ENCODE measurements at regions not wholly inside any gene's neighbourhood (a gene's known extent, or its start where the extent isn't known, plus 50 kb on each side); places are given as distances from the start of the nearest gene placed in this dataset.

- Mint-ChIP-seq H3K36me3 (no peaks in the 10 kb centered on the region), H3K4me3 (no peak overlapping the region), H3K4me1 (no peaks in the 10 kb centered on the region), H3K27ac (no peak overlapping the region), H3K27me3 (ENCODE audit: low read depth in 3 of 3) (peaks cover 6 to 11% (median 8%) of the 10 kb centered on the region in 3 donors), H3K9me3 (peaks cover 19 to 45% (median 38%) of the 10 kb centered on the region in 7 donors)
- DNase-seq = no peak
- no peak overlapping the region for H2AFZ ChIP-seq (ENCODE audit: insufficient read depth, low read depth, low read length, poor library complexity, severe bottlenecking)
- no peak for TF ChIP-seq CTCF (IDR thresholded peaks at IDR 0.05)
- no CpG with 5 or more reads among the region's 1 CpG for WGBS (ENCODE audit: insufficient coverage)
- no peaks in the 10 kb centered on the region for H3K4me1 ChIP-seq (ENCODE audit: control insufficient read depth in 1 of 2, insufficient read depth in 2 of 2, low read length in 2 of 2)
- H4K20me1 ChIP-seq (ENCODE audit: insufficient read depth, low read length) = no peaks in the 10 kb centered on the region
- H3K4me3 ChIP-seq (replicated peaks in 1 of 3; ENCODE audit: low read depth in 2 of 3, low read length in 3 of 3) = no peak overlapping the region
- no peaks in the 10 kb centered on the region for H3K27me3 ChIP-seq (ENCODE audit: control insufficient read depth in 2 of 2, insufficient read depth in 2 of 2, low read length in 2 of 2)
- no peaks in the 10 kb centered on the region for H3K79me2 ChIP-seq (ENCODE audit: insufficient read depth, low read length)
- H3K36me3 ChIP-seq (replicated peaks in 1 of 2; ENCODE audit: control insufficient read depth in 1 of 2, insufficient read depth in 2 of 2, low read length in 2 of 2) = no peaks in the 10 kb centered on the region
- intact Hi-C loops (cut with micrococcal nuclease) = no loop called here
- H3K9ac ChIP-seq (ENCODE audit: insufficient read depth, low read length, poor library complexity, severe bottlenecking) = no peak overlapping the region
- no peak overlapping the region for H3K27ac ChIP-seq (ENCODE audit: low read depth in 1 of 2, low read length in 2 of 2)
- H3K9me3 ChIP-seq (replicated peaks in 1 of 2; ENCODE audit: control insufficient read depth in 1 of 2, insufficient read depth in 1 of 2, low read length in 2 of 2) = peaks cover 23 to 27% of the 10 kb centered on the region in 2 donors
- H3K4me2 ChIP-seq (replicated peaks; ENCODE audit: extremely low read depth, low read length, poor library complexity, severe bottlenecking) = no peak overlapping the region
Measured at GRCh38 chr11:72513411-72513810, 79.1 kb upstream of the CLPB start.

GRCh38 chr11:72512956-72513355, 78.6 kb upstream of the CLPB start:
- intact Hi-C loops (cut with micrococcal nuclease) = no loop called here
- Histone ChIP-seq H3K27me3 (ENCODE audit: control insufficient read depth in 2 of 2, insufficient read depth in 2 of 2, low read length in 2 of 2) (no peaks in the 10 kb centered on the region), H4K20me1 (ENCODE audit: insufficient read depth, low read length) (no peaks in the 10 kb centered on the region), H2AFZ (ENCODE audit: insufficient read depth, low read depth, low read length, poor library complexity, severe bottlenecking) (no peak overlapping the region), H3K9ac (ENCODE audit: insufficient read depth, low read length, poor library complexity, severe bottlenecking) (no peak overlapping the region), H3K79me2 (ENCODE audit: insufficient read depth, low read length) (no peaks in the 10 kb centered on the region), H3K4me3 (replicated peaks in 1 of 3; ENCODE audit: low read depth in 2 of 3, low read length in 3 of 3) (no peak overlapping the region), H3K36me3 (replicated peaks in 1 of 2; ENCODE audit: control insufficient read depth in 1 of 2, insufficient read depth in 2 of 2, low read length in 2 of 2) (no peaks in the 10 kb centered on the region), H3K4me1 (ENCODE audit: control insufficient read depth in 1 of 2, insufficient read depth in 2 of 2, low read length in 2 of 2) (no peaks in the 10 kb centered on the region), H3K4me2 (replicated peaks; ENCODE audit: extremely low read depth, low read length, poor library complexity, severe bottlenecking) (no peak overlapping the region), H3K9me3 (replicated peaks in 1 of 2; ENCODE audit: control insufficient read depth in 1 of 2, insufficient read depth in 1 of 2, low read length in 2 of 2) (peaks cover 26 to 27% of the 10 kb centered on the region in 2 donors), H3K27ac (ENCODE audit: low read depth in 1 of 2, low read length in 2 of 2) (no peak overlapping the region)
- no peak for TF ChIP-seq CTCF (IDR thresholded peaks at IDR 0.05)
- peaks cover 6 to 11% (median 8%) of the 10 kb centered on the region in 3 donors for H3K27me3 Mint-ChIP-seq (ENCODE audit: low read depth in 3 of 3)
- no peak for DNase-seq
- no peak overlapping the region for H3K4me3 Mint-ChIP-seq
- H3K4me1 Mint-ChIP-seq = no peaks in the 10 kb centered on the region
- H3K9me3 Mint-ChIP-seq = peaks cover 19 to 48% (median 41%) of the 10 kb centered on the region in 7 donors
- WGBS (ENCODE audit: insufficient coverage) = no CpG with 5 or more reads among the region's 3 CpGs
- no peaks in the 10 kb centered on the region for H3K36me3 Mint-ChIP-seq
- H3K27ac Mint-ChIP-seq = no peak overlapping the region
